ENCODE measurements at regions not wholly inside any gene's neighbourhood (a gene's known extent, or its start where the extent isn't known, plus 50 kb on each side); places are given as distances from the start of the nearest gene placed in this dataset.

DNA sequence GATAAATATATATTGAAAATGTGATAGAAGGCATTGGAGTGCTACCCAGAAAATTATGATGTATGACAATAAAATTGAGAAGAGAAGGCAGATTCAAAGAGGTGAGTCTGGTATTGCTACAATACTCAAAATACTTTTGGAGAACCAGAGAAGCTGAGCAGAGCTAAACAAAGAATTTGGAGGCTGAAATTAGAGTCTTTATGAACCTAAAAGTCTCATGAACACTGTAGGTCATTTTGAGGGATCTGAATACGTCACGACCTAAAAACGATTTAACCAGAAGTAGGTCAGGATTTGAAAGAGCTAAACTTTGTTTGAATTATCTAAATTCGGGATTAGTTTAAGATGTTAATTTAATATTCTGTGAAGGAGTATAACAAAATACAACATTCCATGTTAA, 182.4 kb upstream of the CDH9 start:
- H3K9me3 Mint-ChIP-seq, result peaks cover 8% of the 10 kb centered on the region
- ChIA-PET POLR2A (no interaction called here), CTCF (no interaction called here)
- DNase-seq (no peak), ATAC-seq (no peak)
- TF ChIP-seq, protein P1, sequence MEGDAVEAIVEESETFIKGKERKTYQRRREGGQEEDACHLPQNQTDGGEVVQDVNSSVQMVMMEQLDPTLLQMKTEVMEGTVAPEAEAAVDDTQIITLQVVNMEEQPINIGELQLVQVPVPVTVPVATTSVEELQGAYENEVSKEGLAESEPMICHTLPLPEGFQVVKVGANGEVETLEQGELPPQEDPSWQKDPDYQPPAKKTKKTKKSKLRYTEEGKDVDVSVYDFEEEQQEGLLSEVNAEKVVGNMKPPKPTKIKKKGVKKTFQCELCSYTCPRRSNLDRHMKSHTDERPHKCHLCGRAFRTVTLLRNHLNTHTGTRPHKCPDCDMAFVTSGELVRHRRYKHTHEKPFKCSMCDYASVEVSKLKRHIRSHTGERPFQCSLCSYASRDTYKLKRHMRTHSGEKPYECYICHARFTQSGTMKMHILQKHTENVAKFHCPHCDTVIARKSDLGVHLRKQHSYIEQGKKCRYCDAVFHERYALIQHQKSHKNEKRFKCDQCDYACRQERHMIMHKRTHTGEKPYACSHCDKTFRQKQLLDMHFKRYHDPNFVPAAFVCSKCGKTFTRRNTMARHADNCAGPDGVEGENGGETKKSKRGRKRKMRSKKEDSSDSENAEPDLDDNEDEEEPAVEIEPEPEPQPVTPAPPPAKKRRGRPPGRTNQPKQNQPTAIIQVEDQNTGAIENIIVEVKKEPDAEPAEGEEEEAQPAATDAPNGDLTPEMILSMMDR (IDR thresholded peaks at IDR 0.05), result no peak
- no peaks in the 10 kb centered on the region for H3K27me3 Mint-ChIP-seq
- intact Hi-C loops (cut with micrococcal nuclease), result no loop called here
- H3K27ac Mint-ChIP-seq, result no peak overlapping the region
- H3K4me1 Mint-ChIP-seq (ENCODE audit: low read depth), result no peaks in the 10 kb centered on the region
- H3K36me3 Mint-ChIP-seq (ENCODE audit: low read depth), result no peaks in the 10 kb centered on the region
- no peak overlapping the region for H3K4me3 Mint-ChIP-seq

DNA sequence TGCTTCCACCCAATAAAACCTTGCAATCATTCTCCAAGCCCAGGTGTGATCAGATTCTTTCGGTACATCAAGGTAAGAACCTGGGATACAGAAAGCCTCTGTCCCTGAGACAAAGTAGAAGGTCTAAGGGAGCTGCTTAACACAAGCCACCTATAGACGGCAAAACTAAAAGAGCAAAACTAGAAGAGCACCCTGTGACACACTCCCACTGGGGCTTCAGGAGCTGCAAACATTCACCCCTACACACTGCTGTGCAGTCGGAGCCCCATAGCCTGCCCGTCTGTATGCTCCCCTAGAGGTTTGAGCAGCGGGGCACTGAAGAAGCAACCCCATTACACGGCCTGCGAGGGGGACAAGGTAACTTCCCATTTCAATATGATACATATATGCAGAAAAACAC, 179.6 kb upstream of the CDH9 start:
- no peak for DNase-seq
- Mint-ChIP-seq H3K9me3 (peaks cover 8% of the 10 kb centered on the region), H3K36me3 (ENCODE audit: low read depth) (no peaks in the 10 kb centered on the region), H3K4me1 (ENCODE audit: low read depth) (no peaks in the 10 kb centered on the region), H3K27ac (no peak overlapping the region), H3K4me3 (no peak overlapping the region), H3K27me3 (no peaks in the 10 kb centered on the region)
- POLR2A ChIA-PET, result no interaction called here
- intact Hi-C loops (cut with micrococcal nuclease), result no loop called here
- CTCF ChIA-PET, result no interaction called here
- no peak for ATAC-seq
- TF ChIP-seq, protein P1 (IDR thresholded peaks at IDR 0.05), result no peak

DNA sequence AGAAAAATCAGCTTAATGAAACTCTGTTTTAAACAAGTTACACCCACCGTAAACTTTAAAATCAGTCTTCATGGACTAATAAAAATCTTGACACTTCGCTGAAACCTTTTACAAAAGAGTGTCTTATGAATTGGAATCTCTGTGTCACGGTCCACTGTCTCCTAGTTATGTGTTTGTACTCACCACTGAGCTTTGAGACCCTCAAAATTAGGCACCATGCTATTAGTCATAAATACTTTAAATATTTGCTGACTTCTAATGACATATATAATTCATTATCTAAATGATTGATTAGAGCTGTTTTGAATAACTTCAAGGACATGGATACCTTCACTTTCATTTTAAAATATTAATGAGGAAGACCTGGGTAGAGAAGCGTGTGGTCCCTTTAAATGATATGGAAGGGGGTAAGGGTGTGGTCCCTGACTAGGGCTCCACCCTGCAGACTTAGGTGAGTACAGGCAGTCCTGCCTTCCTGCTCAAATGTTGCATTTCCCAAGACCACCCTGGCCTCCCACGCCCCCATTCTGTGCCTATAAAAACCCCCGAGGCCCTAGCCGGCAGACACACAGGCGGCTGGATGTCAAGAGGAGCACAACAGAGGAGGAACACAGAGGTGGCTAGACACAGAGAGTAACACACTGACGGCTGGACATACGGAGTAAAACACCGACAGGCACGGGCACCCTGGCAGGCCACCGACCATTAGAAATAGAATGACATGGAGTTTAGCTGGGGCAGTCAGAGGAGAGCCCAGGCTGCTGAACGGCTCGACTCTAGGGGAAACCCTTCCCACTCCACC, 179.0 kb upstream of the CDH9 start:
- Mint-ChIP-seq H3K27me3 (no peaks in the 10 kb centered on the region), H3K9me3 (peaks cover 8% of the 10 kb centered on the region), H3K27ac (no peak overlapping the region), H3K4me1 (ENCODE audit: low read depth) (no peaks in the 10 kb centered on the region), H3K4me3 (no peak overlapping the region), H3K36me3 (ENCODE audit: low read depth) (no peaks in the 10 kb centered on the region)
- ChIA-PET CTCF (no interaction called here), POLR2A (no interaction called here)
- DNase-seq (no peak), ATAC-seq (no peak)
- TF ChIP-seq, protein P1 (IDR thresholded peaks at IDR 0.05), result no peak
- intact Hi-C loops (cut with micrococcal nuclease), result no loop called here

DNA sequence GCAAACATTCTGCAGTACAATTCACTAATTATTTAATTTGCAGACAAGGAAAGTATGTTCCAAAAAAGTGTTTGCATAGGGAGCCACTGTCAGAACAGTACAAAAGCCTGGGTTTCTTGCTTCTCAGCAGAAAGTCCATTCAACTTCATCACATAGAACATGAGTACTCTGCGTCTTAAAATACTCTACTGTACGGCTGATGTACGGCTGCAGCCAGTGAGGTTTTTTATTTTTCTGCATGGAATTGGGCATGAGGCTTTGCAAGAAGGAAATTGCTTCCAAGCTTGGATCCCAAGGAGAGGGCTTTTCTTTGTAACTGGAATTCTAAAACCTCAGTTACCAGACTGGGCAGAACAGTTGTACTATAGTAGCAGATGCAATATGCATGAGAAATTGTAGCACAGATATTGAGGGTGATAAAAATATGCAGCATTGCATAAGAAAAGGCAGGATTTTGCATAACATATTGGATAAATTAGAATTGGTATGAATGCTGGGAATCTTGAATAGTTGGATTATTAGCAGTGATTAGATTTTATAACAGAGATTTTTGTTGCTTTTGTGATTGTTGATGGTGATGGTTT, 178.1 kb upstream of the CDH9 start:
- ChIA-PET POLR2A (no interaction called here), CTCF (no interaction called here)
- no peaks in the 10 kb centered on the region for H3K4me1 Mint-ChIP-seq (ENCODE audit: low read depth)
- ATAC-seq (no peak), DNase-seq (no peak)
- H3K36me3 Mint-ChIP-seq (ENCODE audit: low read depth), result no peaks in the 10 kb centered on the region
- peaks cover 8% of the 10 kb centered on the region for H3K9me3 Mint-ChIP-seq
- TF ChIP-seq, protein P1 (IDR thresholded peaks at IDR 0.05), result no peak
- intact Hi-C loops (cut with micrococcal nuclease), result no loop called here
- H3K4me3 Mint-ChIP-seq, result no peak overlapping the region
- no peak overlapping the region for H3K27ac Mint-ChIP-seq
- no peaks in the 10 kb centered on the region for H3K27me3 Mint-ChIP-seq

DNA sequence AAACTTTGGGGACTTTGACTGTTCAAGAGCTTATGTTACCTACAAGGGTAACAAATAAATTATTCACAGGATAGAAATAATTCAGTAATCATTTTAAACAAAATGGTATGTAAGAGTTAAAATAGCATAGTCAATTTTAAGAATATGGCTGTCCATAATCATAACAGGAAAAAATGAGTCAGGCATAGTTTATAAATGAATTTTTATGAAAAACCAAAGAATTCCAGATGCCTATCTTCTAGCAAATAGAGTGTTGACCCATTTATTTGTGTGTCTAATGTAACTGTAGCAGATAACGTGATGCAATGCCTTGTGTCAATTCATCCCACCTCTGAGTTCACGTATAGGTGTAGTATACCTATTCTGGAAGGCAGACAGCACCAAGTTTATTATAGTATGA, 169.7 kb upstream of the CDH9 start:
- no peaks in the 10 kb centered on the region for H3K27me3 Mint-ChIP-seq

More for the DNA sequence above, 169.7 kb upstream of the CDH9 start:
- H3K27ac Mint-ChIP-seq, result no peak overlapping the region
- no peak overlapping the region for H3K4me3 Mint-ChIP-seq
- no peak for DNase-seq
- no peak for ATAC-seq
- TF ChIP-seq, protein P1 (IDR thresholded peaks at IDR 0.05), result no peak
- POLR2A ChIA-PET, result no interaction called here
- CTCF ChIA-PET, result no interaction called here
- H3K4me1 Mint-ChIP-seq (ENCODE audit: low read depth), result no peaks in the 10 kb centered on the region
- intact Hi-C loops (cut with micrococcal nuclease), result no loop called here
- peaks cover 22% of the 10 kb centered on the region for H3K9me3 Mint-ChIP-seq
- no peaks in the 10 kb centered on the region for H3K36me3 Mint-ChIP-seq (ENCODE audit: low read depth)
